Thyroid gland (tissue), 4 donors: ENCODE measurements at regions not wholly inside any gene's neighbourhood (a gene's known extent, or its start where the extent isn't known, plus 50 kb on each side); places are given as distances from the start of the nearest gene placed in this dataset.

ENCODE experiments used
- CTCF ChIP-seq, 6 experiments: fragments of 200-600 bp in 3 of 6; fragments of 450-650 bp in 3 of 6; sonication (generic) in 3 of 6; IDR thresholded peaks; one replicate each; pipeline ENCODE4 v1.5.1; 2016 to 2019; ENCODE audit warnings: antibody characterized with exemption in 6 of 6, mild to moderate bottlenecking in 2 of 6, inconsistent platforms in 1 of 6, moderate library complexity in 1 of 6
- POLR2A ChIP-seq, 2 donors: fragments of 450-650 bp; IDR thresholded peaks; one replicate each; pipeline ENCODE4 v1.6.1; 2017; ENCODE audit warnings: antibody characterized with exemption in 2 of 2, mild to moderate bottlenecking in 2 of 2, moderate library complexity in 1 of 2

DNA sequence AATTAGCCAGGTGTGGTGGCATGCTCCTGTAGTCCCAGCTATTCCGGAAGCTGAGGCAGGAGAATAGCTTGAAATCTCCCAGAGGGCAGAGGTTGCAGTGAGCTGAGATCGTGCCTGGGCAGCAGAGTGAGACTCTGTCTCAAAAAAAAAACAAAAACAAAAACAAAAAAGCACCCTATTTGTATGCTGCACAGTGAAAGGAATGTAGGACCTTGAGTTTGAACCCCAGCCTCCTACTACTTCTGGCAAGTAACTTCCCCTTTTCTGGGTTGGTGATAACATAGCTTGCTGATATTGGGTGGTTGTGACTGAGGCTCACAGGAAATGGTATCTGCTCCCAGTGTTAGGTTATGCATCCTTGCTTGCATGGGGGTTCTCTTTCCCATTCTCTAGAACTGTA, 205.3 kb downstream of the BUB3 start:
- TF ChIP-seq CTCF (IDR thresholded peaks at IDR 0.05) = no peak
- no peak for TF ChIP-seq POLR2A (IDR thresholded peaks at IDR 0.05)
